HEK293T (cell line): ENCODE measurements at regions not wholly inside any gene's neighbourhood (a gene's known extent, or its start where the extent isn't known, plus 50 kb on each side); places are given as distances from the start of the nearest gene placed in this dataset.
"Not testable (repeated sequence)": the region's sequence is repeated elsewhere in the genome, so short reads cannot be mapped to it uniquely, and the experiment has no call there.

Experiments used
- CTCF ChIA-PET: fragments of 350-600 bp; formaldehyde crosslinking; extraction: SDS; loops from one replicate; lab custom pipeline; 2021; ENCODE audit warnings: antibody characterized with exemption, inconsistent platforms; lab: Yijun Ruan, JAX
- POLR2A ChIA-PET: fragments of 350-600 bp; formaldehyde crosslinking; extraction: SDS; loops from one replicate; lab custom pipeline; 2020; ENCODE audit warnings: antibody characterized with exemption, inconsistent platforms; lab: Yijun Ruan, JAX
- DNase-seq: peaks from one replicate; pipeline ENCODE4 v3.0.0; 2012; ENCODE audit warnings: mixed read lengths; ENCODE audit errors: extremely low spot score
- ARNT ChIP-seq: fragments of 450-650 bp; IDR thresholded peaks from 2 replicates; pipeline ENCODE4 v1.6.1; 2017; ENCODE audit warnings: mild to moderate bottlenecking
- BHLHE40 ChIP-seq: fragments of 450-650 bp; IDR thresholded peaks from 2 replicates; pipeline ENCODE4 v1.6.1; 2016; ENCODE audit warnings: mild to moderate bottlenecking, moderate library complexity, borderline replicate concordance
- CTBP1 ChIP-seq: fragments of 450-650 bp; IDR thresholded peaks from 2 replicates; pipeline ENCODE4 v1.6.1; 2016; ENCODE audit warnings: borderline replicate concordance
- ELF4 ChIP-seq: fragments of 450-650 bp; IDR thresholded peaks from 2 replicates; pipeline ENCODE4 v1.6.1; 2017; ENCODE audit warnings: antibody characterized with exemption
- FOXA1 ChIP-seq: fragments of 450-650 bp; IDR thresholded peaks from 2 replicates; pipeline ENCODE4 v1.6.1; 2016; ENCODE audit warnings: mild to moderate bottlenecking
- FOXK2 ChIP-seq: fragments of 450-650 bp; IDR thresholded peaks from 2 replicates; pipeline ENCODE4 v1.6.1; 2016; ENCODE audit warnings: mild to moderate bottlenecking
- FOXM1 ChIP-seq: fragments of 450-650 bp; IDR thresholded peaks from 2 replicates; pipeline ENCODE4 v1.6.1; 2017; ENCODE audit warnings: mild to moderate bottlenecking, borderline replicate concordance
- HDGF ChIP-seq: fragments of 450-650 bp; IDR thresholded peaks from 2 replicates; pipeline ENCODE4 v1.6.1; 2017; ENCODE audit warnings: antibody characterized with exemption, borderline replicate concordance
- L3MBTL2 ChIP-seq: fragments of 450-650 bp; conservative IDR thresholded peaks from 2 replicates; pipeline ENCODE4 v1.6.1; 2016; ENCODE audit warnings: mild to moderate bottlenecking
- LEF1 ChIP-seq: fragments of 450-650 bp; IDR thresholded peaks from 2 replicates; pipeline ENCODE4 v1.6.1; 2017; ENCODE audit warnings: mild to moderate bottlenecking, borderline replicate concordance
- NFRKB ChIP-seq: fragments of 450-650 bp; IDR thresholded peaks from 2 replicates; pipeline ENCODE4 v1.6.1; 2016; ENCODE audit warnings: mild to moderate bottlenecking, moderate library complexity
- SP1 ChIP-seq: fragments of 450-650 bp; IDR thresholded peaks from 2 replicates; pipeline ENCODE4 v1.6.1; 2017
- SUZ12 ChIP-seq: fragments of 450-650 bp; IDR thresholded peaks from 2 replicates; pipeline ENCODE4 v1.6.1; 2016; ENCODE audit warnings: mild to moderate bottlenecking
- TARDBP ChIP-seq: fragments of 450-650 bp; IDR thresholded peaks from 2 replicates; pipeline ENCODE4 v1.6.1; 2016
- ZNF384 ChIP-seq: fragments of 450-650 bp; IDR thresholded peaks from 2 replicates; pipeline ENCODE4 v1.6.1; 2016
- TF ChIP-seq, protein P1 (sequence below): fragments of 450-650 bp; IDR thresholded peaks from 2 replicates; pipeline ENCODE4 v1.6.1; 2016

DNA sequence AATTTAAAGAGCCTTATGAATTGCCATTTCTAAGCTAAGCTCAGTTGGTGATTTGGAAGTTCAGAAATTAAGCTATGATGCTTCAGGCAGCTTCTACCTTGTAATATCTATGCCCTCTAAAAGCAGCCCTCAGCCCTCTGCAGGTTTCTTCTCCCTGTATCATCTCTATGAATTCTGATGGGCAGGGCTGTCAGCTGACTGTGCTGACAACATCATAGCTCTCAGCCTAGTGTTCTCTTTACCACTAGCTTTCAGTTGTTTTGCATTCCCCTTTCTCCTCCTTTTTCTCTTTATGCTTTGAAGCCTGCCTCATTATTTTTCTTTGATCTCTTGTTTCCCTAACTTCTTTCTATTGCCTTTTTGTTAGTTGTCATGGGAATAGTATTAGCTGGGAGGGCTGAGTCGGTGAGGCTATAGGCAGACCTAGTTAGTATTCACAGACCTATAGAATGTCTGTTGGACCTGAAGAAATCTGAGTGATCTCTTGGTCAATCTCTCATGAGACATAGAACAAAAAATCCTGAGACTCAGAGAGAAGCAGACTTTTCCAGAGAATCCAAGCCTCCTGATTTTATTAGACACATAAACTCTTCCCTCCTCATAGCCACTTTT is 535.4 kb downstream of the RAB38 start:
- ChIA-PET POLR2A (no interaction called here), CTCF (interaction anchor here (0.6 kb wide), 1 partner anchor 221 kb away, joined by 4 read pairs; no protein-coding TSS in a partner anchor)
- DNase-seq, result no peak
- TF ChIP-seq, protein P1, sequence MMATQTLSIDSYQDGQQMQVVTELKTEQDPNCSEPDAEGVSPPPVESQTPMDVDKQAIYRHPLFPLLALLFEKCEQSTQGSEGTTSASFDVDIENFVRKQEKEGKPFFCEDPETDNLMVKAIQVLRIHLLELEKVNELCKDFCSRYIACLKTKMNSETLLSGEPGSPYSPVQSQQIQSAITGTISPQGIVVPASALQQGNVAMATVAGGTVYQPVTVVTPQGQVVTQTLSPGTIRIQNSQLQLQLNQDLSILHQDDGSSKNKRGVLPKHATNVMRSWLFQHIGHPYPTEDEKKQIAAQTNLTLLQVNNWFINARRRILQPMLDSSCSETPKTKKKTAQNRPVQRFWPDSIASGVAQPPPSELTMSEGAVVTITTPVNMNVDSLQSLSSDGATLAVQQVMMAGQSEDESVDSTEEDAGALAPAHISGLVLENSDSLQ, result no peak
- TF ChIP-seq BHLHE40 (no peak), HDGF (no peak)

DNA sequence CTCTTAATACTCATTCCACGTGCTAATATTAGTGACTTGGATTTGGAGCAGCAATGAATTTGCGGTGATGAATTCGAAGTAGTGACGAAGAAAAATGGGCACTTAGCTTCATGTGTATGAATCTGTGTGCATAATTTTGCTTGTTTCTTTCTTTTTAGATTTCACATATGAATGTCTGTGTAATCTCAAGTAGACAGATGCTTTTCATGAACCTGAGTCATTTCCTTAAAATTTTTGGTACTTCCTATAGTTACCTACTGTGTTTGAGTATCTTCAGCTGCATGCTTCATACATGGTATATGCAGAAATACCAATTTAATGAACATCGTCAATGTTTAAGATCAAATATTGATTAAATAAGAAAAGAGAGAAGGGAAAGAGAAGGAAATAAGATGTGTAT is 540.2 kb downstream of the RAB38 start:
- no peak for DNase-seq
- CTCF ChIA-PET, result no interaction called here
- TF ChIP-seq SUZ12 (no peak), FOXA1 (no peak), TARDBP (no peak), NFRKB (no peak), ZNF384 (no peak), CTBP1 (no peak), FOXK2 (no peak), FOXM1 (no peak), ARNT (no peak), BHLHE40 (no peak), HDGF (no peak), SP1 (no peak), L3MBTL2 (no peak)
- POLR2A ChIA-PET, result no interaction called here

DNA sequence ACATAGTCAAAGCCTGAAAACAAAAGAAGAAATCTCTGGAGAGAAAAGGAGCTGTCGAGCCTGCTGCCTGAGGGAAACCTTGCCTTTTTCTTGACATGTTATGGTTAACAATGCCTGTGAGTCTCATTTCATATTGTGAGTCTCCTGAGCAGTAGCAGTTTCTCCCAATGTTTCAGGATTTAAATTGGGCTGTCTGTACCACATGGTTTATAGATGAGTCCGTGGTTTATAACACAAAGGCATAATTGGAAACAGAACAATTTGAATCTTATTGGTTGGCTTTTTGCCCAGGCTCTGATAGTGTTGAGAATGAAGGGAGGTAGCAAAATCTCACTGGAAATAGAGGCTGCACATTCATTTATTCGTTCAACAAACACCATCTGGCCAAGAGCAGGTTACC is 540.9 kb downstream of the RAB38 start:
- no peak for TF ChIP-seq HDGF
- TF ChIP-seq BHLHE40, result no peak
- no peak for TF ChIP-seq FOXM1
- TF ChIP-seq L3MBTL2, result no peak
- TF ChIP-seq ARNT, result no peak
- no peak for TF ChIP-seq FOXK2
- TF ChIP-seq TARDBP, result no peak
- POLR2A ChIA-PET, result no interaction called here
- DNase-seq, result no peak
- CTCF ChIA-PET, result no interaction called here

DNA sequence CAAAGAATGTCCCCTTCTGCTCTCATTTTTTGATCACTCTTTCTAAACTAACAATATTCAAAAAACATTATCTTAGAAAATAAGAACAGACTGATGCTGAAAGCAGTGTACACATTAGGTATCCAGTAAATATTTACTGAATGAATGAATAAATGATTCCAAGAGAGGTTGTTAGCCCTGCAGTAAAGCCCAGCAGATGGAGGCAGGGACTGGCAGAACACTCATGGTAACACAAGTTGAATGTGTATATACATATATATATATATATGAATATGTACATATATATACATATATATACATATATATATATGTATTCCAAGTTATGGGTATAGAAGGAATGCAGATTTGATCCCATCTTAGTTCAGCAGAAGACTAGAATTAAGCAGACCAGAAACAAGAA is 546.3 kb downstream of the RAB38 start:
- no peak for DNase-seq
- ChIA-PET POLR2A (no interaction called here), CTCF (no interaction called here)
- TF ChIP-seq BHLHE40 (no peak), FOXM1 (no peak), LEF1 (no peak), ARNT (no peak), FOXA1 (no peak), FOXK2 (no peak), HDGF (no peak), NFRKB (no peak), CTBP1 (no peak), SUZ12 (no peak), L3MBTL2 (no peak), SP1 (no peak)
- TF ChIP-seq, protein P1, result no peak

DNA sequence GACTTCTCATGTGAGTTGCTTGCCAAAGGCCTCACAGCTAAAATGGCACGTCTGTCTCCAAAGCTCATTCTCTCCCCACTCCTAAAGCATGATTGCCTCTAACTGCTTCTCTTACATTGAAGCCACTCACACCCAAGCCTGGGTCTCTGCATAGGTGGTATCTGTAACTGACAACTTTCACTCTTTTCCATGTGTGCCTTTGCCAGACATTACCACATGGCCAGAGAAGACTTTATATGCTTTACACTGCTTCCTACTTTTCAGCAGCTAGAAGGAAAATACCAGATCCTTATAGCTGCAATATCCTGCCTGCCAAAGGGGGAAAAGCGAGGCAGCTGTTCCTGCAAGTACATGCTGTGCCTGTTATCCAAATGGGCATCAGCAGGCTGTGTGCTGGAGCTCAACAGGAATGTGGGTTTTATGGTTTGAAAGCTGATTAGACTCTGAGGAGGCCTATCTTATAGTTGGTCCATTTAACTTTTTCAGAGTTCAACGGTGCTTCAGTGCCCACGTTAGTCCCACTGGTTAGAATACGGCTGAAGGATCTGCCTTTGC is 547.1 kb downstream of the RAB38 start:
- DNase-seq, result no peak
- TF ChIP-seq NFRKB (no peak), SP1 (no peak), BHLHE40 (no peak), FOXM1 (no peak), CTBP1 (no peak), ARNT (no peak), ELF4 (no peak), HDGF (no peak), L3MBTL2 (no peak), LEF1 (no peak), ZNF384 (no peak), TARDBP (no peak)
- TF ChIP-seq, protein P1, result no peak
- CTCF ChIA-PET, result no interaction called here
- POLR2A ChIA-PET, result no interaction called here

DNA sequence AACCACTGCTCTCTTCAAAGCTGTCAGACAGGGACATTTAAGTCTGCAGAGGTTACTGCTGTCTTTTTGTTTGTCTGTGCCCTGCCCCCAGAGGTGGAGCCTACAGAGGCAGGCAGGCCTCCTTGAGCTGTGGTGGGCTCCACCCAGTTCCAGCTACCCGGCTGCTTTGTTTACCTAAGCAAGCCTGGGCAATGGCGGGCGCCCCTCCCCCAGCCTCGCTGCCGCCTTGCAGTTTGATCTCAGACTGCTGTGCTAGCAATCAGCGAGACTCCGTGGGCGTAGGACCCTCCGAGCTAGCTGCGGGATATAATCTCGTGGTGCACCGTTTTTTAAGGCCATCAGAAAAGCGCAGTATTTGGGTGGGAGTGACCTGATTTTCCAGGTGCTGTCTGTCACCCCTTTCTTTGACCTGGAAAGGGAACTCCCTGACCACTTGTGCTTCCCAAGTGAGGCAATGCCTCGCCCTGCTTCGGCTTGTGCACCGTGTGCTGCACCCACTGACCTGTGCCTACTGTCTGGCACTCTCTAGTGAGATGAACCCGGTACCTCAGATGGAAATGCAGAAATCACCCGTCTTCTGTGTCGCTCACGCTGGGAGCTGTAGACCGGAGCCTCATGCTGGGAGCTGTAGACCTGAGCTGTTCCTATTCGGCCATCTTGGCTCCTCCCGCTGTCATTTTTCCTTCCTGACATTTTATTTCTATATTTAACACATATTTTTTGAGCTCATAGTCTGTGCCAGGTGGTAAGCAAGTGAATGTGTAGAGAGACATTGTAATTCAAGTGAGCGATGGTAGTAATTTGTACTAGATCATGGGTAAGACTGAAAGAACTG is 551.5 kb downstream of the RAB38 start:
- DNase-seq, POLR2A ChIA-PET, CTCF ChIA-PET: not testable (repeated sequence)
- peak; percentile 23; the same call in 1 of the 2 replicates for TF ChIP-seq L3MBTL2
